Adrenal gland (tissue), 5 donors: ENCODE measurements at regions not wholly inside any gene's neighbourhood (a gene's known extent, or its start where the extent isn't known, plus 50 kb on each side); places are given as distances from the start of the nearest gene placed in this dataset.

Experiments
- POLR2A ChIP-seq, 2 donors: fragments of 450-650 bp; IDR thresholded peaks; one replicate each; pipeline ENCODE4 v1.6.1; 2017; ENCODE audit warnings: antibody characterized with exemption in 2 of 2, mild to moderate bottlenecking in 2 of 2, moderate library complexity in 1 of 2
- TF ChIP-seq, protein P1 (sequence below), 6 experiments: fragments of 450-650 bp in 4 of 6; fragments of 200-600 bp in 2 of 6; sonication (generic) in 1 of 6; IDR thresholded peaks; 1 replicate in 5 of 6; 2 replicates in 1 of 6; pipeline versions ENCODE4 v1.5.1 to v1.8.0; 2016 to 2021; ENCODE audit warnings: antibody characterized with exemption in 6 of 6, mild to moderate bottlenecking in 2 of 6, moderate library complexity in 1 of 6
- donor health status: DM: no; HTN: no; CAD: no.

DNA sequence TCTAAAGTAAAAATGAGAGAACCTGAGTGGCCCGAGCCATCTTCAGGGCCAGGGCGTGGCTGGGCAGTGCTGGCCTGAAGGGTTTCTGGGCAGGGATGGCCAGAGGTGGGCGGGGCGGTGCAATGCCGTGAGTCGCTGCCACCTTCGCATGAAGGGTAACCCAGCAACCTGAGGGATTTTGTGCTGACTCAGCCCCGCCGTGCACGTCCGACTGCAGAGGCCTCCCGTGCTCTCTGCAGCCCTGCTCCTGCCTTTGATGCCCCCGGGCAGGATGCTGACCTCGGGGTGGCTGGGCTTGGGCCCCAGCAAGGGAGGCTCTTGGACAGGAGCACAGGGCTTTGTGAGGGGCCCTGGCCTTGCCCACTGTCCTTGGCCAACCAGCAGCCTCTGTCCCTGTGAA lies 81.7 kb upstream of the GATA5 start:
- TF ChIP-seq, protein P1, sequence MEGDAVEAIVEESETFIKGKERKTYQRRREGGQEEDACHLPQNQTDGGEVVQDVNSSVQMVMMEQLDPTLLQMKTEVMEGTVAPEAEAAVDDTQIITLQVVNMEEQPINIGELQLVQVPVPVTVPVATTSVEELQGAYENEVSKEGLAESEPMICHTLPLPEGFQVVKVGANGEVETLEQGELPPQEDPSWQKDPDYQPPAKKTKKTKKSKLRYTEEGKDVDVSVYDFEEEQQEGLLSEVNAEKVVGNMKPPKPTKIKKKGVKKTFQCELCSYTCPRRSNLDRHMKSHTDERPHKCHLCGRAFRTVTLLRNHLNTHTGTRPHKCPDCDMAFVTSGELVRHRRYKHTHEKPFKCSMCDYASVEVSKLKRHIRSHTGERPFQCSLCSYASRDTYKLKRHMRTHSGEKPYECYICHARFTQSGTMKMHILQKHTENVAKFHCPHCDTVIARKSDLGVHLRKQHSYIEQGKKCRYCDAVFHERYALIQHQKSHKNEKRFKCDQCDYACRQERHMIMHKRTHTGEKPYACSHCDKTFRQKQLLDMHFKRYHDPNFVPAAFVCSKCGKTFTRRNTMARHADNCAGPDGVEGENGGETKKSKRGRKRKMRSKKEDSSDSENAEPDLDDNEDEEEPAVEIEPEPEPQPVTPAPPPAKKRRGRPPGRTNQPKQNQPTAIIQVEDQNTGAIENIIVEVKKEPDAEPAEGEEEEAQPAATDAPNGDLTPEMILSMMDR (IDR thresholded peaks at IDR 0.05) = no peak
- no peak for TF ChIP-seq POLR2A (IDR thresholded peaks at IDR 0.05)
